Transverse colon (tissue), 4 donors: ENCODE measurements at regions not wholly inside any gene's neighbourhood (a gene's known extent, or its start where the extent isn't known, plus 50 kb on each side); places are given as distances from the start of the nearest gene placed in this dataset.

Experiments used
- DNase-seq: peaks from one replicate; pipeline ENCODE4 v3.0.0-alpha.2; 2019
- H3K27ac ChIP-seq, 4 donors: fragments of 200-600 bp; sonication (generic); 2 replicates each; pipeline ENCODE4 v1.5.1; 2016 to 2018; ENCODE audit warnings: inconsistent platforms in 4 of 4
- H3K27me3 ChIP-seq: fragments of 200-600 bp; sonication (generic); 2 replicates; pipeline ENCODE4 v1.5.1; 2017; ENCODE audit warnings: inconsistent platforms
- H3K36me3 ChIP-seq, 4 donors: fragments of 200-600 bp; sonication (generic); 2 replicates each; pipeline ENCODE4 v1.5.1; 2017 to 2019; ENCODE audit warnings: inconsistent platforms in 4 of 4
- H3K4me1 ChIP-seq, 4 donors: fragments of 200-600 bp; sonication (generic); 2 replicates each; pipeline ENCODE4 v1.5.1; 2017 to 2020; ENCODE audit warnings: inconsistent platforms in 4 of 4
- H3K4me3 ChIP-seq, 4 donors: fragments of 200-600 bp; sonication (generic); 1 replicate in 1 of 4; 2 replicates in 3 of 4; pipeline versions ENCODE4 v1.5.1 to v1.6.1; 2017 to 2019; ENCODE audit warnings: inconsistent platforms in 4 of 4
- H3K9me3 ChIP-seq, 2 donors: fragments of 200-600 bp; sonication (generic); 2 replicates each; pipeline ENCODE4 v1.5.1; 2017 to 2019; ENCODE audit warnings: inconsistent platforms in 2 of 2
- EP300 ChIP-seq: sonication (generic); formaldehyde crosslinking; IDR thresholded peaks from one replicate; pipeline ENCODE4 v1.6.1; 2017; ENCODE audit warnings: antibody characterized with exemption, low read depth
- POLR2A ChIP-seq: fragments of 450-650 bp; IDR thresholded peaks from one replicate; pipeline ENCODE4 v1.6.1; 2016; ENCODE audit warnings: antibody characterized with exemption, mild to moderate bottlenecking, moderate library complexity
- POLR2AphosphoS5 ChIP-seq, 3 donors: sonication (generic); formaldehyde crosslinking; IDR thresholded peaks; one replicate each; pipeline ENCODE4 v1.6.1; 2016; ENCODE audit warnings: antibody characterized with exemption in 3 of 3
- WGBS, 2 donors: methylation state at CpG; one replicate each; pipeline ENCODE4 v1.1.5; 2018; ENCODE audit warnings: low coverage in 1 of 2; 5-methylcytosine and 5-hydroxymethylcytosine counted together
- in situ Hi-C, 4 donors: fragments of 200-750 bp; cut with MboI; loops; one replicate each; pipeline versions ENCODE4 v1.15.0 to v1.15.1; 2017; ENCODE audit warnings: low sequenced_read_pairs in 3 of 4, low pct_ligation_motif_present in 1 of 4, low pct_unique_long_range_greater_than_20kb in 1 of 4
- intact Hi-C: fragments of 100-400 bp; cut with DNase I; formaldehyde crosslinking; loops from one replicate; pipeline ENCODE4 v1.15.1; 2023; ENCODE audit warnings: low total_unique reads
- TF ChIP-seq, protein P1 (sequence below), 5 experiments: fragments of 200-600 bp in 3 of 5; fragments of 450-650 bp in 2 of 5; sonication (generic) in 3 of 5; IDR thresholded peaks; 1 replicate in 2 of 5; 2 replicates in 3 of 5; pipeline ENCODE4 v1.5.1; 2016 to 2017; ENCODE audit warnings: antibody characterized with exemption in 5 of 5, inconsistent platforms in 3 of 5, mild to moderate bottlenecking in 2 of 5, moderate library complexity in 1 of 5

DNA sequence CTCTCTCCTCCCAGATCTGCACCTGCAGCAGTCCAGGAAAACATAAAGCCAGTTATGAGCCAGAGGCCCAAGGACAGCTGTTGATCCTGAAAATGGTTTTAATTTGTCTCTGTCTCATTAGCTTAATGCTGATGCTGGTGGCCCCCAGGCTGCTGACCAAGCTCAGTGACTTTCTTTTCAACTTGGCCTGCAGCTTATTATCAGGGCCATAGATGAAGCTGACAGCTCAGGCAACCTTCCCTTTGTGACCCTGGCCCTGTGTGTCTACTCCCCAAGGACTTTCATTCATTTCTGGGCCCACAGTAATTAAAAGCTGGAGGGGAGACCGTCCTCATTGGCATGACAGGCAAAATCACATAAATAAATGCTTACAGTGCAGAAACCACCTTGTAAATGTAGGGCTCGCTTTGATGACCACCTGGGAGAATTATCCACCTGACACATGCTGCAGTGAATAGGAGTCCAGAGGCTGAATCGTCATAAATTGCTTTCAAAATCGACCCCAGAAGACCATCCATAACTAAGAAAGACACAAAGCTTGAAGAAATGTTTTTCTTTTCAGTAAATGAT lies 138.5 kb downstream of the NPY start:
- TF ChIP-seq, protein P1, sequence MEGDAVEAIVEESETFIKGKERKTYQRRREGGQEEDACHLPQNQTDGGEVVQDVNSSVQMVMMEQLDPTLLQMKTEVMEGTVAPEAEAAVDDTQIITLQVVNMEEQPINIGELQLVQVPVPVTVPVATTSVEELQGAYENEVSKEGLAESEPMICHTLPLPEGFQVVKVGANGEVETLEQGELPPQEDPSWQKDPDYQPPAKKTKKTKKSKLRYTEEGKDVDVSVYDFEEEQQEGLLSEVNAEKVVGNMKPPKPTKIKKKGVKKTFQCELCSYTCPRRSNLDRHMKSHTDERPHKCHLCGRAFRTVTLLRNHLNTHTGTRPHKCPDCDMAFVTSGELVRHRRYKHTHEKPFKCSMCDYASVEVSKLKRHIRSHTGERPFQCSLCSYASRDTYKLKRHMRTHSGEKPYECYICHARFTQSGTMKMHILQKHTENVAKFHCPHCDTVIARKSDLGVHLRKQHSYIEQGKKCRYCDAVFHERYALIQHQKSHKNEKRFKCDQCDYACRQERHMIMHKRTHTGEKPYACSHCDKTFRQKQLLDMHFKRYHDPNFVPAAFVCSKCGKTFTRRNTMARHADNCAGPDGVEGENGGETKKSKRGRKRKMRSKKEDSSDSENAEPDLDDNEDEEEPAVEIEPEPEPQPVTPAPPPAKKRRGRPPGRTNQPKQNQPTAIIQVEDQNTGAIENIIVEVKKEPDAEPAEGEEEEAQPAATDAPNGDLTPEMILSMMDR (IDR thresholded peaks at IDR 0.05) = no peak
- TF ChIP-seq POLR2A (no peak), POLR2AphosphoS5 (IDR thresholded peaks at IDR 0.05) (no peak), EP300 (no peak)
- no peak for DNase-seq
- Histone ChIP-seq H3K4me1 (no peaks in the 10 kb centered on the region), H3K9me3 (no peaks in the 10 kb centered on the region), H3K27me3 (no peaks in the 10 kb centered on the region), H3K36me3 (no peaks in the 10 kb centered on the region), H3K4me3 (no peak overlapping the region), H3K27ac (no peak overlapping the region)
- in situ Hi-C loops (loop anchor here in 2 of 4 donors (25.0 kb wide), 1 partner anchor 240 kb away; no protein-coding TSS in a partner anchor), intact Hi-C loops (no loop called here)
- WGBS, 2 donors = 50 to 61% methylated on average over 2 to 4 of the region's 4 CpGs

DNA sequence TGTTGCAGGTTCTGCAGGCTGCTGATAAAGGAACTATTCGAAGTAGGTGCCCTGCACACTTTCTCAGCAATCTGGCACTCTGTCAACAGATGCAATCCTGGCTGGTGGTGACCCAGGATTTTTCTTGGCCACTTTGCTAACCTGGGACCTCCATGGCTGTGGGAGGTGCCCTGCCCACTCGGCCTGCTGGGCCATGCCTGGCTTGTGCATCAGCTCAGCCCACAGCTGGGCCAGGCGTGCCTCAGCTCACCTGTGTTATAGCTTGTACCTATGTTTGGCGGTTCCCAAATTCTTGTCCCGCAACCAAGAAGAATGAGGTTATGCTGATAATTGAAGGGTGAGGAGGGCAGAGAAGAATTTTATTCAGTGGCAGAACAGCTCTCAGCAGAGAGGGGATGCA lies 141.7 kb downstream of the NPY start:
- H3K4me1 ChIP-seq = no peaks in the 10 kb centered on the region
- H3K36me3 ChIP-seq = no peaks in the 10 kb centered on the region
- no peaks in the 10 kb centered on the region for H3K9me3 ChIP-seq
- no peak overlapping the region for H3K4me3 ChIP-seq
- intact Hi-C loops = no loop called here
- no peaks in the 10 kb centered on the region for H3K27me3 ChIP-seq
- H3K27ac ChIP-seq = no peak overlapping the region
- TF ChIP-seq EP300 = no peak
- TF ChIP-seq POLR2AphosphoS5 (IDR thresholded peaks at IDR 0.05) = no peak
- TF ChIP-seq, protein P1 (IDR thresholded peaks at IDR 0.05) = no peak
- no peak for TF ChIP-seq POLR2A
- DNase-seq = no peak
- in situ Hi-C loops = no loop called here
- WGBS, 2 donors = 87 to 100% methylated on average over 1 to 5 of the region's 5 CpGs

DNA sequence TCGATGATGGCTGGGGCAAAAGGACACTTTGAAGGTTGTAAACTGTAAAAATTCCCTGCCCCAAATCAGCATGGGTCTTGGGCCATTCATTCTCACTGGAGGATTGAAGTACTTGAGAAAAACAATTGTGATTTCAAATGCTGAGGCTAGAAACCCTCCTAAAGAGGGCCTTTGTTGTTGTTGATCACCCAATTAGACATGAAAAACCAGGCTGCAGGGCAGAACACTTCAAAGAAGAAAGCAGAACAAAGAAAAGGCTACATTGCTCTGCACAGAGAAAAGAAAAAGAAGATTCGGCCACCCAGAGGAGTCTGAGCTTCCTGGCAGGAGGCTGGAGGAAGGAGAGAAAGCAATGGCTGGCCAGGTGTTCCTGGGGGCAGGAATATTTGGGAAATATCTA lies 143.1 kb downstream of the NPY start:
- no peak overlapping the region for H3K4me3 ChIP-seq
- no peaks in the 10 kb centered on the region for H3K36me3 ChIP-seq
- 35 to 60% methylated on average over 1 to 2 of the region's 2 CpGs for WGBS, 2 donors

DNA sequence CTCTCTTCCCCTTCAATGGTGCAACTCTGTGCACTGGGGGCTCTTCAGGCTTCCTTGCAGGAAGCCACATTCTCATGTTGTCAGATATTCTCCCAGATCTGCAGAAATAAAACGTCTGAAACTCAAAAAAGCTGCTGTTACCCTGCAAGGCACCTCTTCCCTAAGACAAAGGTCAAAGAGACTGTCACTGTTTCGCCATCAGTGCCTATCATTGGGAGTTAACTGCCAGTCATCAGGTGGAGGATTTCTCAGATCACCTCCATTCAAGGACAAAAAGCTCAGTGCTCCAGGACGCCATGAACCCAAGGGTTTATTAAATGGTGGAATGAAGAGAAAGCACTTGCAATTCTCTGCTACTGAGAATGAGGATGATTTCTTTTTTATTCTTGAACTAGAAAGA lies 144.6 kb upstream of the PALS2 start:
- Histone ChIP-seq H3K36me3 (no peaks in the 10 kb centered on the region), H3K27me3 (no peaks in the 10 kb centered on the region), H3K9me3 (no peaks in the 10 kb centered on the region), H3K27ac (no peak overlapping the region), H3K4me1 (no peaks in the 10 kb centered on the region), H3K4me3 (no peak overlapping the region)
- no peak for DNase-seq
- in situ Hi-C loops = no loop called here
- intact Hi-C loops = no loop called here
- no peak for TF ChIP-seq POLR2A
- TF ChIP-seq EP300 = no peak
- TF ChIP-seq POLR2AphosphoS5 (IDR thresholded peaks at IDR 0.05) = no peak
- WGBS, 2 donors = 25 to 54% methylated on average over 1 to 3 of the region's 3 CpGs

More for the DNA sequence above, 143.1 kb downstream of the NPY start:
- in situ Hi-C loops = no loop called here
- no peak for DNase-seq
- no peak overlapping the region for H3K27ac ChIP-seq
- intact Hi-C loops = no loop called here
- no peaks in the 10 kb centered on the region for H3K27me3 ChIP-seq
- no peaks in the 10 kb centered on the region for H3K4me1 ChIP-seq
- H3K9me3 ChIP-seq = no peaks in the 10 kb centered on the region
- no peak for TF ChIP-seq EP300
- TF ChIP-seq, protein P1 (IDR thresholded peaks at IDR 0.05) = no peak
- no peak for TF ChIP-seq POLR2AphosphoS5 (IDR thresholded peaks at IDR 0.05)
- TF ChIP-seq POLR2A = no peak

DNA sequence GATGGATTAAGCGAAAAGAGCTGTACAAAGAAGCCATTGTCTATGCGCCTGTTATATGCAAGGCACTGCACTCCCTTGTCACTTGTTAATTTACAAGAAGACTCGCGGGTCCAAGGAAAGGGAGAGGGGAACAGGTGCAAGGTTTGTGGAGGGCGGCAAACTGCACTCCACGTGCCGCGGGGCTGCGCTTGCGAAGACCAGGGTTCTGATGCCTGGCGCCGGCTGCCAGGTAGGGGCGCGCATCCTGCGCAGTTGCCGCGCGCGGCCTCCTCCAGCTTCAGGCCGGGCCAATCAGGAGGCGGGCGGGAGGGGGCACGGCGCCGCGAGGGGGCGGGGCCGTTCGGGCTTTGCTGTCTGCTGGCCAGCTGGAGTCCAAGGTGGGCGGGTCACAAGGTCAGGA lies 140.6 kb upstream of the PALS2 start:
- 81 to 93% methylated on average over 3 to 25 of the region's 30 CpGs for WGBS, 2 donors
- in situ Hi-C loops = no loop called here
- TF ChIP-seq POLR2AphosphoS5 (IDR thresholded peaks at IDR 0.05) (no peak), POLR2A (no peak), EP300 (no peak)
- TF ChIP-seq, protein P1 (IDR thresholded peaks at IDR 0.05) = no peak

More for the DNA sequence above, 140.6 kb upstream of the PALS2 start:
- intact Hi-C loops = no loop called here
- H3K36me3 ChIP-seq = no peaks in the 10 kb centered on the region
- H3K4me1 ChIP-seq = no peaks in the 10 kb centered on the region
- no peaks in the 10 kb centered on the region for H3K9me3 ChIP-seq
- no peak overlapping the region for H3K4me3 ChIP-seq
- DNase-seq = no peak
- H3K27ac ChIP-seq = no peak overlapping the region
- no peaks in the 10 kb centered on the region for H3K27me3 ChIP-seq
